Activated B cell treated with CpG ODN at 0.5 μM for 24 hours (primary cell): ENCODE measurements at regions not wholly inside any gene's neighbourhood (a gene's known extent, or its start where the extent isn't known, plus 50 kb on each side); places are given as distances from the start of the nearest gene placed in this dataset.

Source experiments
- ATAC-seq: fragments of 200-7000 bp; cut with Tn5 transposase; one replicate; pipeline ENCODE4 v1.10.0; 2021; ENCODE audit warnings: low read depth, mild to moderate bottlenecking, moderate library complexity
- CTCF ChIA-PET: fragments of 350-600 bp; sonication (Branson Sonifier 250); formaldehyde crosslinking; loops from one replicate; lab custom pipeline; 2021; ENCODE audit warnings: antibody characterized with exemption; lab: Charles Lee
- POLR2A ChIA-PET: fragments of 350-600 bp; sonication (Branson Sonifier 250); formaldehyde crosslinking; loops from one replicate; lab custom pipeline; 2021; ENCODE audit warnings: antibody characterized with exemption; lab: Charles Lee
- DNase-seq: peaks from one replicate; pipeline ENCODE4 v3.0.0; 2022
- H3K27ac Mint-ChIP-seq: one replicate; pipeline ENCODE4 v1.8.0; 2020; ENCODE audit warnings: mixed read lengths
- H3K27me3 Mint-ChIP-seq: one replicate; pipeline ENCODE4 v1.8.0; 2021; ENCODE audit warnings: mixed read lengths
- H3K36me3 Mint-ChIP-seq: one replicate; pipeline ENCODE4 v1.8.0; 2021; ENCODE audit warnings: low read depth, mixed read lengths
- H3K4me1 Mint-ChIP-seq: one replicate; pipeline ENCODE4 v1.8.0; 2021; ENCODE audit warnings: mixed read lengths
- H3K4me3 Mint-ChIP-seq: one replicate; pipeline ENCODE4 v1.8.0; 2020; ENCODE audit warnings: mild to moderate bottlenecking, mixed read lengths
- H3K9me3 Mint-ChIP-seq: one replicate; pipeline ENCODE4 v1.8.0; 2020; ENCODE audit warnings: mixed read lengths
- intact Hi-C: fragments of 100-400 bp; cut with micrococcal nuclease; formaldehyde crosslinking; loops from one replicate; pipeline ENCODE4 v1.15.1; 2024
- TF ChIP-seq, protein P1 (sequence below): fragments of 200-600 bp; IDR thresholded peaks from one replicate; pipeline ENCODE4 v1.8.0; 2022; ENCODE audit warnings: antibody characterized with exemption, mild to moderate bottlenecking

DNA sequence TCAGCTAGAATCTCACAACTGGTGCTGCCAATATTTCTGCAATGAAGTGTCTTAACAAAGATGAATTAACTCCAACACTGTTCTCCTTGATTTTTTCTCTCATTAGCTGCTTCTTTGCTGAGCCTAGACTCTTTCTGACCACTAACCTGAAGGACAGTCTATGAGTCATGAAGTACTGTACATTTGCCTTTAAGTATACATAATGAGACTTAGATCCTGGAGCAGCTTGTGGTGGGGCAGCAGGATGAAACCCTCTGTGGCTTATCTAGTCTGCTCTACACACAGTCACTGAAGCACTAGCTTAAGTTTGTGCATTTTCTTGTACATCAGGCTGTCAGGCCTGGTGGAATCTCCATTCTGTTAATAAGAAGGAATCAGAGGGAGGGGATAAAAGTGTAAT, 307.4 kb upstream of the SMIM31 start:
- H3K4me3 Mint-ChIP-seq, result no peak overlapping the region
- intact Hi-C loops, result no loop called here

DNA sequence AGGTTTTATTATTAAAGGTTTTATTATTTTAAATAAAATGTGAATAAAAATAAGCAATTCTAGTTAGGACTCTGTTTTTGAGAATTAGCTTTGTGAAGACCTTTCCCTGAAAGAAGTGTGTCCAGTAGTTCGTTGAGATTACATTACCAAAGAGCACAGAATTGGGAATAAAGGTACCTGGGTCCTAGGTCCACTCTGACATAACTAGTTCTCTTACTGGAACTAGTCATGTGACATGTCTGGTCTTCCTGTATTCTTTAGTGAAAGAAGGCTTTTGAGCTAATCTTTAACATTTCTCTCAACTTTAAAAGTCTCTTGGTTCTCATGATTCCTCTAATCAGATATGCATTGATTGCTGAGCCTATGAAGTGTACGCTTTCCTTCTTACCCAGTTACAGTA, 292.0 kb upstream of the SMIM31 start:
- Mint-ChIP-seq H3K9me3 (peaks cover 2% of the 10 kb centered on the region), H3K27ac (no peak overlapping the region), H3K4me1 (no peaks in the 10 kb centered on the region), H3K4me3 (no peak overlapping the region), H3K36me3 (no peaks in the 10 kb centered on the region), H3K27me3 (no peaks in the 10 kb centered on the region)
- CTCF ChIA-PET, result no interaction called here
- DNase-seq (no peak), ATAC-seq (no peak)
- intact Hi-C loops, result no loop called here
- TF ChIP-seq, protein P1, sequence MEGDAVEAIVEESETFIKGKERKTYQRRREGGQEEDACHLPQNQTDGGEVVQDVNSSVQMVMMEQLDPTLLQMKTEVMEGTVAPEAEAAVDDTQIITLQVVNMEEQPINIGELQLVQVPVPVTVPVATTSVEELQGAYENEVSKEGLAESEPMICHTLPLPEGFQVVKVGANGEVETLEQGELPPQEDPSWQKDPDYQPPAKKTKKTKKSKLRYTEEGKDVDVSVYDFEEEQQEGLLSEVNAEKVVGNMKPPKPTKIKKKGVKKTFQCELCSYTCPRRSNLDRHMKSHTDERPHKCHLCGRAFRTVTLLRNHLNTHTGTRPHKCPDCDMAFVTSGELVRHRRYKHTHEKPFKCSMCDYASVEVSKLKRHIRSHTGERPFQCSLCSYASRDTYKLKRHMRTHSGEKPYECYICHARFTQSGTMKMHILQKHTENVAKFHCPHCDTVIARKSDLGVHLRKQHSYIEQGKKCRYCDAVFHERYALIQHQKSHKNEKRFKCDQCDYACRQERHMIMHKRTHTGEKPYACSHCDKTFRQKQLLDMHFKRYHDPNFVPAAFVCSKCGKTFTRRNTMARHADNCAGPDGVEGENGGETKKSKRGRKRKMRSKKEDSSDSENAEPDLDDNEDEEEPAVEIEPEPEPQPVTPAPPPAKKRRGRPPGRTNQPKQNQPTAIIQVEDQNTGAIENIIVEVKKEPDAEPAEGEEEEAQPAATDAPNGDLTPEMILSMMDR, result no peak
- POLR2A ChIA-PET, result no interaction called here

More for the DNA sequence above, 307.4 kb upstream of the SMIM31 start:
- TF ChIP-seq, protein P1, result no peak
- no peak overlapping the region for H3K27ac Mint-ChIP-seq
- H3K9me3 Mint-ChIP-seq, result no peaks in the 10 kb centered on the region
- DNase-seq (no peak), ATAC-seq (no peak)
- no peaks in the 10 kb centered on the region for H3K27me3 Mint-ChIP-seq
- CTCF ChIA-PET, result no interaction called here
- POLR2A ChIA-PET, result no interaction called here
- no peaks in the 10 kb centered on the region for H3K36me3 Mint-ChIP-seq
- H3K4me1 Mint-ChIP-seq, result no peaks in the 10 kb centered on the region

DNA sequence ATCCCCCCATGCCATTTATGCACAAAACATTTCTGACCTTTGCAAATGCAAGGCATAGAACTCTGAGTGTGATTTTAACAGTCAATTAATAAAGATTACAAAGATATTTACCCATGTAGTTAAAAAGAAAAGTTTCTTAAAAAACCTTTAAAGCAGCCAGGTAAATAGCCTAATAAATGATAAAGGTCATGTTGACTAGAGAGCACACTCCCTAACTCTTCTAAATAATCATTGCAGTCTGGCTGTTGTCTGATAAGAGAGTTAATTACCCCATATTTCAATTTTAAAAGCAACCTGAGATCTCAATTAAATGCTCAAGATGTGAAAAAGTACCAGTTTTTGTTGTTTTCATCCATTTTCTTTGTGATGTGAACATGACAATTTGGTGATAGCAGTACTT, 291.5 kb upstream of the SMIM31 start:
- no peaks in the 10 kb centered on the region for H3K27me3 Mint-ChIP-seq
- intact Hi-C loops, result no loop called here
- TF ChIP-seq, protein P1, result no peak
- no peaks in the 10 kb centered on the region for H3K36me3 Mint-ChIP-seq
- no peak overlapping the region for H3K27ac Mint-ChIP-seq
- no peaks in the 10 kb centered on the region for H3K4me1 Mint-ChIP-seq
- ChIA-PET CTCF (no interaction called here), POLR2A (no interaction called here)
- H3K9me3 Mint-ChIP-seq, result peaks cover 1% of the 10 kb centered on the region
- ATAC-seq (no peak), DNase-seq (no peak)
- no peak overlapping the region for H3K4me3 Mint-ChIP-seq

DNA sequence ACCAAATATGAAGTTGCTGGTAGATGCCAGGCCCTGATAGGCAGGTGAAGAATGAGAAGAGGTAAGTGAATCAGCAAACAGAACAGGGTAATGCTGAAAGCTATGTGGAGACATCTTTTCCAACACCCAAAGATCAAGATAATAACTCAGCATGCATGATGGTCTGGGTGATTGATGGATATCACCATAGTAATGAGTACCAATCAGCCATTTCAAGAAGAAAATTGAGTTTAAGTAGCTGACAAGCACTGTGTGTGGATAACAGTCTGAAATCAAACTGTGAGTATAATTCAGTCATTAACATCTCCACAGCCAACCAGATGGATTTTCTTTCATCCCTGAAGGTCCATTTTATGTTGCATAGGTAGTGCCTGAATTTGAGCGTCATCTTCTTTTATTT, 289.6 kb upstream of the SMIM31 start:
- no peaks in the 10 kb centered on the region for H3K4me1 Mint-ChIP-seq
- no peaks in the 10 kb centered on the region for H3K36me3 Mint-ChIP-seq
- H3K27me3 Mint-ChIP-seq, result no peaks in the 10 kb centered on the region
- no peak for DNase-seq
- POLR2A ChIA-PET, result no interaction called here
- no peak for ATAC-seq
- intact Hi-C loops, result no loop called here
- H3K9me3 Mint-ChIP-seq, result peaks cover 1% of the 10 kb centered on the region
- CTCF ChIA-PET, result no interaction called here
- H3K4me3 Mint-ChIP-seq, result no peak overlapping the region
- H3K27ac Mint-ChIP-seq, result no peak overlapping the region
- TF ChIP-seq, protein P1, result no peak

DNA sequence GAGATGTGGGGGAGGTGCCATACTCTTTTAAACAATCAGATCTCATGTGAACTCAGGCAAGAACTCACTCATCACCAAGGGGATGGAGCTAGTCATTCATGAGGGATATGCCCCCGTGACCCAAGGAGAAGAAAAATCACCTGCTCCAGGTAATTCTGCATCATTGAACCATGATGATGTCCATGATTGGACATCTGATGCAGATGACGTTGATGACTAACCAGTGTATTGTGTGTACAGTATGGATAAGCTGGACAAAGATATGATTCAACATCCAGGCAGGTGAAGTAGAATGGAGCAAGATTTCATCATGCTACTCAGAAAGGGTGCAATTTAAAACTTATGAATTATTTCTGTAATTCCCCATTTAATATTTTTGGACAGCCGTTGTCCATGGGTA, 286.4 kb upstream of the SMIM31 start:
- Mint-ChIP-seq H3K4me3 (no peak overlapping the region), H3K9me3 (no peaks in the 10 kb centered on the region), H3K27ac (no peak overlapping the region), H3K36me3 (no peaks in the 10 kb centered on the region), H3K4me1 (no peaks in the 10 kb centered on the region), H3K27me3 (no peaks in the 10 kb centered on the region)
- no peak for DNase-seq
- TF ChIP-seq, protein P1, result no peak
- ChIA-PET POLR2A (no interaction called here), CTCF (no interaction called here)
- ATAC-seq, result no peak
- intact Hi-C loops, result no loop called here
